ENCODE measurements at regions not wholly inside any gene's neighbourhood (a gene's known extent, or its start where the extent isn't known, plus 50 kb on each side); places are given as distances from the start of the nearest gene placed in this dataset.
"Not testable (repeated sequence)": the region's sequence is repeated elsewhere in the genome, so short reads cannot be mapped to it uniquely, and the experiment has no call there.

- H3K27ac ChIP-seq (ENCODE audit: low read depth, low read length, poor library complexity, severe bottlenecking), result no peak overlapping the region
- no peaks in the 10 kb centered on the region for H3K9me3 ChIP-seq (ENCODE audit: low read length)
- H3K36me3 ChIP-seq (ENCODE audit: insufficient read depth, low read length), result no peaks in the 10 kb centered on the region
- no peaks in the 10 kb centered on the region for H3K27me3 ChIP-seq (ENCODE audit: insufficient read depth, low read length)
- no peak for TF ChIP-seq EZH2 (IDR thresholded peaks at IDR 0.05; ENCODE audit: borderline replicate concordance, low read length)
- no peak for TF ChIP-seq CTCF (IDR thresholded peaks at IDR 0.05; ENCODE audit: low read length)
- H3K79me2 ChIP-seq (ENCODE audit: insufficient read depth, low read length), result no peaks in the 10 kb centered on the region
- no peaks in the 10 kb centered on the region for H3K9me2 ChIP-seq (ENCODE audit: low read depth, low read length)
- H3F3A ChIP-seq (ENCODE audit: insufficient read depth, low read length), result no peaks in the 10 kb centered on the region
- no peaks in the 10 kb centered on the region for H4K20me1 ChIP-seq (ENCODE audit: insufficient read depth, low read length)
- H3K9ac ChIP-seq (ENCODE audit: low read length), result no peak overlapping the region
- no peaks in the 10 kb centered on the region for H3K4me1 ChIP-seq (ENCODE audit: insufficient read depth, low read length, severe bottlenecking)
- H2AFZ ChIP-seq (ENCODE audit: low read length), result no peak overlapping the region
- no peak overlapping the region for H3K4me2 ChIP-seq (ENCODE audit: low read length)
- H3K4me3 ChIP-seq (ENCODE audit: low read depth, low read length, poor library complexity, severe bottlenecking), result no peak overlapping the region
Observed at GRCh38 chr9:107577140-107577776, 87.7 kb upstream of the KLF4 start.

GRCh38 chr9:107571148-107571547 lies 81.6 kb upstream of the KLF4 start:
- TF ChIP-seq EZH2 (IDR thresholded peaks at IDR 0.05; ENCODE audit: borderline replicate concordance, low read length), result no peak
- no peak for TF ChIP-seq CTCF (IDR thresholded peaks at IDR 0.05; ENCODE audit: low read length)

DNA sequence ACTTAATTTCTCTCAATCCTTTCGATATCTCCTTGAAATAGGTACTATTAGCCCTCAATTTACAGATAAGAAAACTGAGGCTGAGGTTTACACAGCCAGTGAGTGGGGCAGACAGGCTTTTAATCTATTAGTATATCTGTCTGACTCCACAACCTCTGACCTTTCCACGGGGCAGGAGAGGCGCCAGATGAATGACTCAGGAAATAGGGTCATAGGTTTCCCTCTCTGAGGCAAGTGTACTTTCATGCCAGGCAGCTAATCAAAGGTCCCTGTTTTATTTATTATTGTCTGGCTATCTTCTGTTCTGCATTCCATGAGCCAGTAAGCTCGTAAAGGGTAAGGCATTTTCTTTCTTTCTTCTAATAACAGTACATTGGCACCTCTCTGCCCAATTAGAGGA lies 79.6 kb upstream of the KLF4 start:
- H3F3A ChIP-seq (ENCODE audit: insufficient read depth, low read length), result no peaks in the 10 kb centered on the region
- H3K36me3 ChIP-seq (ENCODE audit: insufficient read depth, low read length), result no peaks in the 10 kb centered on the region
- no peak for TF ChIP-seq EZH2 (IDR thresholded peaks at IDR 0.05; ENCODE audit: borderline replicate concordance, low read length)
- no peak for TF ChIP-seq CTCF (IDR thresholded peaks at IDR 0.05; ENCODE audit: low read length)
- no peaks in the 10 kb centered on the region for H3K27me3 ChIP-seq (ENCODE audit: insufficient read depth, low read length)
- H3K4me2 ChIP-seq (ENCODE audit: low read length), result no peak overlapping the region
- H3K9me3 ChIP-seq (ENCODE audit: low read length), result no peaks in the 10 kb centered on the region
- no peaks in the 10 kb centered on the region for H3K79me2 ChIP-seq (ENCODE audit: insufficient read depth, low read length)
- no peak overlapping the region for H3K9ac ChIP-seq (ENCODE audit: low read length)
- no peaks in the 10 kb centered on the region for H3K4me1 ChIP-seq (ENCODE audit: insufficient read depth, low read length, severe bottlenecking)
- H2AFZ ChIP-seq (ENCODE audit: low read length), result no peak overlapping the region
- no peaks in the 10 kb centered on the region for H4K20me1 ChIP-seq (ENCODE audit: insufficient read depth, low read length)
- no peaks in the 10 kb centered on the region for H3K9me2 ChIP-seq (ENCODE audit: low read depth, low read length)
- H3K4me3 ChIP-seq (ENCODE audit: low read depth, low read length, poor library complexity, severe bottlenecking), result no peak overlapping the region
- H3K27ac ChIP-seq (ENCODE audit: low read depth, low read length, poor library complexity, severe bottlenecking), result no peak overlapping the region

More at GRCh38 chr9:107571148-107571547, 81.6 kb upstream of the KLF4 start:
- H2AFZ ChIP-seq (ENCODE audit: low read length), result no peak overlapping the region
- H4K20me1 ChIP-seq (ENCODE audit: insufficient read depth, low read length), result no peaks in the 10 kb centered on the region
- no peaks in the 10 kb centered on the region for H3K79me2 ChIP-seq (ENCODE audit: insufficient read depth, low read length)
- no peaks in the 10 kb centered on the region for H3F3A ChIP-seq (ENCODE audit: insufficient read depth, low read length)
- H3K27me3 ChIP-seq (ENCODE audit: insufficient read depth, low read length), result no peaks in the 10 kb centered on the region
- H3K9me2 ChIP-seq (ENCODE audit: low read depth, low read length), result no peaks in the 10 kb centered on the region
- no peak overlapping the region for H3K4me2 ChIP-seq (ENCODE audit: low read length)
- H3K4me3 ChIP-seq (ENCODE audit: low read depth, low read length, poor library complexity, severe bottlenecking), result no peak overlapping the region
- H3K36me3 ChIP-seq (ENCODE audit: insufficient read depth, low read length), result no peaks in the 10 kb centered on the region
- H3K9ac ChIP-seq (ENCODE audit: low read length), result no peak overlapping the region
- H3K27ac ChIP-seq (ENCODE audit: low read depth, low read length, poor library complexity, severe bottlenecking), result no peak overlapping the region
- no peaks in the 10 kb centered on the region for H3K4me1 ChIP-seq (ENCODE audit: insufficient read depth, low read length, severe bottlenecking)
- H3K9me3 ChIP-seq (ENCODE audit: low read length), result no peaks in the 10 kb centered on the region

DNA sequence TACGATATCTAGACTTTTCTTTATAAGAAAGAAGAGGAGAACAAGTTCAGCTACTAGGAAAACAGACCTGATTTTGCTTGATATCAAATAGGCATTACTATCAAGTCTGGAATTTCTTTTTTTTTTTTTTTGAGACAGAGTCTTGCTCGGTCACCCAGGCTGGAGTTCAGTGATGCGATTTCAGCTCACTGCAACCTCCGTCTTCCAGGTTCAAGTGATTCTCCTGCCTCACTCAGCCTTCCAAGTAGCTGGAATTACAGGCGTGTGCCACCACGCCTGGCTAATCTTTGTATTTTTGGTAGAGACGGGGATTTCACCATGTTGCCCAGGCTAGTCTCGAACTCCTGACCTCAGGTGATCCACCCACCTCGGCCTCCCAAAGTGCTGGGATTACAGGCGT lies 78.8 kb upstream of the KLF4 start:
- H3F3A ChIP-seq (ENCODE audit: insufficient read depth, low read length); H3K27ac ChIP-seq (ENCODE audit: low read depth, low read length, poor library complexity, severe bottlenecking); H3K4me3 ChIP-seq (ENCODE audit: low read depth, low read length, poor library complexity, severe bottlenecking); H3K4me1 ChIP-seq (ENCODE audit: insufficient read depth, low read length, severe bottlenecking); H2AFZ ChIP-seq (ENCODE audit: low read length); H3K4me2 ChIP-seq (ENCODE audit: low read length); H3K79me2 ChIP-seq (ENCODE audit: insufficient read depth, low read length); H3K36me3 ChIP-seq (ENCODE audit: insufficient read depth, low read length); H3K9ac ChIP-seq (ENCODE audit: low read length); H3K9me2 ChIP-seq (ENCODE audit: low read depth, low read length); H4K20me1 ChIP-seq (ENCODE audit: insufficient read depth, low read length); H3K27me3 ChIP-seq (ENCODE audit: insufficient read depth, low read length); H3K9me3 ChIP-seq (ENCODE audit: low read length): not testable (repeated sequence)

Data from OCI-LY1 (cell line).